Skeletal muscle cell (primary cell): ENCODE measurements at regions not wholly inside any gene's neighbourhood (a gene's known extent, or its start where the extent isn't known, plus 50 kb on each side); places are given as distances from the start of the nearest gene placed in this dataset.
"Not testable (repeated sequence)": the region's sequence is repeated elsewhere in the genome, so short reads cannot be mapped to it uniquely, and the experiment has no call there.

Source experiments
- DNase-seq: peaks from one replicate; pipeline ENCODE4 v3.0.0-alpha.2; 2010; ENCODE audit warnings: low read depth
- H3K4me3 ChIP-seq: 2 replicates; pipeline ENCODE4 v1.5.1; 2011; ENCODE audit warnings: low read depth, mild to moderate bottlenecking, control low read depth, low read length, moderate library complexity

GRCh38 chr4:59393780-59394179 is 1806.3 kb upstream of the ADGRL3 start:
- DNase-seq: no peak
- H3K4me3 ChIP-seq: no peak overlapping the region

- H3K4me3 ChIP-seq: no peak overlapping the region
- DNase-seq: no peak
These were observed 1799.8 kb upstream of the ADGRL3 start for GRCh38 chr4:59400334-59400733.

DNA sequence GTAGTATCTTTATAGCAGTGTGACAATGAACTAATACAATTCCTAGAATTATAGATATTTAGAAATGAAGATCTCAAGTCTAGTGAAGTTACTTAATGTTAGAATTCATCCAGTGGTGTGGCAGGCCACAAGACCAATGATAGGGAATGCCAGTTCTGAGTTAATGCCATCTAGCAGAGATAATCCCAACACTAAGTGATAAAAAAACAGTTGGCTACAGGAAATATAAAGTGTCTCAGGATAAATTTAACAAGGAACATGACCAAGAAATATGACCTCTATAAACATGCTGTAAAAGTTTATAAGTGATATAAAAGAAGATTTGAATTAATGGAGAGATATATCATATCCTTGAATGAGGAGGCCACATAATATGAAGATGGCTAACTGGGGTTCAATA is 1790.5 kb upstream of the ADGRL3 start:
- DNase-seq: no peak
- no peak overlapping the region for H3K4me3 ChIP-seq

DNA sequence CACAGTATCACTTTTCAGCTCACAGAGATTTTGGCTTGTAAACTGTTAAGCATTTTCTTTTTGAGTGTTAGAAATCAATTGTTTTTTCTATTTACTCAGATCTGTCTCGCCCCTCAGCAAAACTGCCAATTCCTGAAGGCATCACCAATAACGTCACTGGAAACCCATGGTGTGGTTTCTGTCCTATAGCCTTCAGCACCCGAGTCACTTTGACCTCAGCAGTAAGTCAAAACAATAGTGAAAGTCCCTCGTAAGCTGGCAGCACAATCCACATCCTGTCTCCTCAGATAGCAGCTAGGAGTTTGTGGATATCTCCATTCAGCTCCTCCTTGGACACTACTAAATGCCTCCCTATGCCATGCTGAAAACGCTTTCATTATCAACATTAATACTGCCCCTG is 1787.4 kb upstream of the ADGRL3 start:
- H3K4me3 ChIP-seq: no peak overlapping the region
- no peak for DNase-seq

DNA sequence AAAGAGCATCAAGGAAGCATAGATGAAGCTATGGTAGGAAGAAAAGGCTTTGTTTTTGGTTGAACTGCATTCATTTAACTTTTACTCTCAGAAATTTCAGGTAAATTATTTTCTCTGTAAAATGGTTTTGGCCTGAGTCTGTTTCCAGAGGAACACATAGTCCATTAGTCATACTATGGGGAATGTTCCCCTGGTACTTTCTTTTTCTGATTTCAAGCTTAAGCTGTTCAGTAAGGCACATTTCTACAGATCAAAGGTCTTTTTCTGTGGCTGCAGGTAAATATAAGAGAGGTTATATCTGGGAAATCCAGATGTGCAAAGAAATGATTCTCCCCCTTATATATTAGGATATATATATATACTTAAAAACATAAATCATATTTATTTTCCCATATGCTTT is 1744.4 kb upstream of the ADGRL3 start:
- no peak overlapping the region for H3K4me3 ChIP-seq
- peak; percentile 31 for DNase-seq

DNA sequence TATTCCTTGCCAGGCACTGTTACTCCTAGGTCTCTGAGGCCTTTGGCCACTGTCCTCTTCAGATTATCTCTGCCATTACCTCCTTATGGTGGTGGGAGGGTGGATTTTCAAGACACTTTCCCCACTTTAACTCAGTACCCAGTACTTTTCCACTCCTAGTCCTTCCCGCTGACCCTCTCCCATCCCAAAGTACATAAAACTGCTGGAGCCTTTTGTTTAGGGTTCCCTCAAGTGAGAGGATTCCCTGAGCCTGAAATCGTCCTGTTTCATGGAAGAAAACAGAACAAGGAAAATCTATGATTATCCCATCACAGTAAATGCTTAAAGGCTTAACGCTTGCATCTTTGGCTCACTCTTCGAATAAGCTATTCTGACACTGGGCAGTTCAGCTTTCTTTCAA is 1742.5 kb upstream of the ADGRL3 start:
- H3K4me3 ChIP-seq: no peak overlapping the region
- no peak for DNase-seq

GRCh38 chr4:59484944-59485343 is 1715.2 kb upstream of the ADGRL3 start:
- H3K4me3 ChIP-seq: no peak overlapping the region
- DNase-seq: no peak

DNA sequence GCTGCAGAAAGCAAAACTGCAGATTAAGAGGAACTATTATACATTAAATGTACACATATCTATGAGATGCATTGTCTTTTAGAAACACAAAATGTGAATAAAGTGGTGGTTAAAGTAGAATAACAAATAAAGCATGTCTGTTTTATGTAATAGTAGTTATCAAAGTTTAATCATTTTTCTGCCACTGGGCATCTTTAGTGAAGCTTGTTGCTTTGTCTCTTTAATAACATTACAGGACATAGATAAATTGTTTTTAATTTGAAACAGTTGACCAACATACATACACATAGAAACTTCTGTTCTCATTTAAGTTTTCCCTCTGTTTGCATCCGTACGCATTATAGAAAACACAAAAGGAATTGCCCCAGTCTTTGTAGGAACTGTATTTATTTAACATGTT is 1700.0 kb upstream of the ADGRL3 start:
- no peak overlapping the region for H3K4me3 ChIP-seq

DNA sequence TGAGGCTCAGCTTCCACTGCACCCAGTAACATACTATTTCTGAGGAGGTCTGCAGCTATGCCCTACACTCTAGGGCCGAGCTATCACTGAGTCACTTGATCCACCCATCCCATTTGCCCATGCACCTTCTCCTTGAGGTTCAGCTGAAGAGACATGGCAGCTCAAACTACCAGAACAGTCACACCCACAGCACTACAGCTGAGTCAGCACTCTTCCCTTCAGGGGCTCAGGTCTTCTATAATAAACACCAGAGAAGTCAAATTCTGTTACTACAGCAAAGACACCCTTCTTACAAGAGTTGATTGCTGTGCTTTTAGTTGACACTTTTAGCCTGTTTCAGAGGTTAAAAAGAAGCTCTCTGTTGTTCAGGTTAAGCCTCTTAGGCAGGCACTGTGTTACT is 1696.4 kb upstream of the ADGRL3 start:
- no peak for DNase-seq
- no peak overlapping the region for H3K4me3 ChIP-seq

More for the DNA sequence above, 1700.0 kb upstream of the ADGRL3 start:
- DNase-seq: no peak

- H3K4me3 ChIP-seq, DNase-seq: not testable (repeated sequence)
These were observed 1688.3 kb upstream of the ADGRL3 start for GRCh38 chr4:59511809-59512208.

- no peak for DNase-seq
- no peak overlapping the region for H3K4me3 ChIP-seq
These were observed 1683.1 kb upstream of the ADGRL3 start for GRCh38 chr4:59517007-59517406.

DNA sequence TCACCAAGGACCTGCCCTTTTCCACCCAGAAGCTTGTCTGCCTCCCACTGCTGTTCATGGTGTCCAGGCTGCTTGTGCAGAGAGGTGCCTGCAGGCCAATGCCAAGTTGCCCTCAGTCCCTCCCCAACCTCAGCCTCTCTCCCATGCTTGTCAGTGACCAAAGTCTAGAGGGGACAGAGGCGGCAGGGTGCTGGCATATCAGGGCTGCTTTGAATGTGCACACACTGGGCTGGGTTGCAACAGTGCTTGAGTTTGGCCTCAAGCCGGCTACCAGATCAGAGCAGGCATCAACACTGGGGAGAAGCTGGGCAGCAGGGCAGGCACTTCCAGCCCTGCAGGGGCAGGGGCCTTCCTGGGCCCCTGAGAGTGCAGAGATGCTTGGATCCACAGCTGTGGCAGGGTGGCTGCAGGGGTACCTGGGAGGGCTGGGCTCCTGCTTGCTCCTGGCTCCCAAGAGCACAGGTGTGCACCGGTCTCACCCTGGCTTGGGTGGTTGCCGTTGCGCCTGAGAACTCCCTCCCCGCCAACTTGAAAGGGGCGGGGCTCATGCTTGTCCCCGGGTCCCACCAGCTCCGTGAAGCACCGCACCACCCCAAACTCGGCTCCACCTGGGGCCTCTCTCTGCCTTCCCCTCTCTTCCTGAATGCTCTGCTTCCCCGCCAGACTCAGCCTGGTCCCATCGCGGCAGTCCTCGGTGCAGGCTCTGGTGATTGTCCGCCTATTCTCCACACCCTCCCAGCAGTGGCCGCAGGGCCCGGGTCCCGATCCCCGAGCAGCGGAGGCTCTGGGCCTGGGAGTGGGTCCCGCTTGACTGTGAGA is 1681.9 kb upstream of the ADGRL3 start:
- no peak for DNase-seq
- H3K4me3 ChIP-seq: no peak overlapping the region

GRCh38 chr4:59525885-59526284 is 1674.2 kb upstream of the ADGRL3 start:
- DNase-seq: no peak
- no peak overlapping the region for H3K4me3 ChIP-seq

GRCh38 chr4:59535541-59535940 is 1664.6 kb upstream of the ADGRL3 start:
- no peak overlapping the region for H3K4me3 ChIP-seq
- no peak for DNase-seq

DNA sequence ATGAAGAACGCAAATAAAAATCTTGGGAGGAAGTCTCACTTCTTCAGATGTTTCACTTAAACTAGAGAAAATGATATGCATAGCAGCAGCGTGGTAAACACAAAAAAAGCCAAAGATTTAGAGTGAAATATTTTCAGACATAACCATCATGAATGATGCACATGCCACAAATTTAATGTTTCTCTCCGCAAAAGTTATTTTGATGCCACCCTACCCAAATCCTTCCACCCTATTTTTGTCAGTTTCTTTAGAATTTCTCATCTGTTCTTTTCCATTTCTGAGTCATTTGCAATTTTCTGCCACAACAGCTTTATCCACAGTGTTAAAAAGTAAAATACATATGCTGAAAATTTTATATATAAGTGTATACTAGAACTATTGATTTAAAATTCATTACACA is 1663.7 kb upstream of the ADGRL3 start:
- H3K4me3 ChIP-seq: no peak overlapping the region
- DNase-seq: no peak

- no peak overlapping the region for H3K4me3 ChIP-seq
- no peak for DNase-seq
These were observed 1662.8 kb upstream of the ADGRL3 start for GRCh38 chr4:59537246-59537886.

- no peak for DNase-seq
- H3K4me3 ChIP-seq: no peak overlapping the region
These were observed 1660.7 kb upstream of the ADGRL3 start for GRCh38 chr4:59539401-59539800.

- H3K4me3 ChIP-seq: no peak overlapping the region
- no peak for DNase-seq
These were observed 1659.8 kb upstream of the ADGRL3 start for GRCh38 chr4:59540311-59540710.

DNA sequence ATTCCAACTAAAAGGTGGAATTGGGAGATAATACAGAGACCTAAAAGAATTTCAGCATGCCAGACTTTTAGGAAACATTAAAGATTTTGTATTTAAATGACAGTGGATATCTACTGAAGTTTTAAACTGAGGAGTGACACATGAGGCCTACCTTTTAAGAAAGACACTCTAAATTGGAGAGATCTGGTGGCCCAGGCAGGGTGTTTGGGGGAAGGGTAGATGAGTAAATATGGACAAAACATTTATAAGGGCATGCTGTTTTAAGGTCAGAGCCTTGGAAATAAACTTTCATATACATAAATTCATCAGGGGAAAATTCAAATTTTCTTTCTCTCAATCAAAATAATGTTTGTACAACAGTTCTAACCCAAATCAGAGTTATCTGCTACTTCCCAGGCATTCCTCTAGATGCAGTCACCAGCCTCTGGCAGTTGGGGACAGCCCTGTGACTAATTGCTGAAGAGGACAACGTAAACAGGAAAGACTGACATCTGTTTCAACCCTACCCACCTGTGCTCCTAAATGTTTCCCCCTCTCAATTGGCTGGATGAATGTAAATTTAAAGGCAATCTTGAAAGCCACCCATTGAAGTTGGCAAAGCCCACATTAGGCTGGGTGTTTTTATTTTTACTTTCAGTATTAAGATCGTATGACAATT is 1646.9 kb upstream of the ADGRL3 start:
- DNase-seq: no peak
- H3K4me3 ChIP-seq: no peak overlapping the region

- DNase-seq: no peak
- H3K4me3 ChIP-seq: no peak overlapping the region
These were observed 1646.4 kb upstream of the ADGRL3 start for GRCh38 chr4:59553721-59554091.

DNA sequence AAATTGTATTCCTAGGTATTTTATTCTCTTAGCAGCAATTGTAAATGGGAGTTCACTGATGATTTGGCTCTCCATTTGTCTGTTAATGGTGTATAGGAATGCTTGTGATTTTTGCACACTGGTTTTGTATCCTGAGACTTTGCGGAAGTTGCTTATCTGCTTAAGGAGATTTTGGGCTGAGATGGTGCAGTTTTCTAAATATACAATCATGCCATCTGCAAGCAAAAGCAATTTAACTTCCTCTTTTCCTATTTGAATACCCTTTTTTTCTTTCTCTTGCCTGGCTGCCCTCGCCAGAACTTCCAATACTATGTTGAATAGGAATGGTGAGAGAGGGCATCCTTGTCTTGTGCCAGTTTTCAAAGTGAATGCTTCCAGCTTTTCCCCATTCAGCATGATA is 1643.9 kb upstream of the ADGRL3 start:
- not testable (repeated sequence) for DNase-seq, H3K4me3 ChIP-seq
